GM21381 (cell line): ENCODE measurements at regions not wholly inside any gene's neighbourhood (a gene's known extent, or its start where the extent isn't known, plus 50 kb on each side); places are given as distances from the start of the nearest gene placed in this dataset.

ENCODE experiments used
- ATAC-seq: cut with Tn5 transposase; IDR thresholded peaks from one replicate; pipeline ENCODE4 v1.9.1; 2021; ENCODE audit warnings: mild to moderate bottlenecking, moderate library complexity; ENCODE audit not compliant: unreplicated experiment

DNA sequence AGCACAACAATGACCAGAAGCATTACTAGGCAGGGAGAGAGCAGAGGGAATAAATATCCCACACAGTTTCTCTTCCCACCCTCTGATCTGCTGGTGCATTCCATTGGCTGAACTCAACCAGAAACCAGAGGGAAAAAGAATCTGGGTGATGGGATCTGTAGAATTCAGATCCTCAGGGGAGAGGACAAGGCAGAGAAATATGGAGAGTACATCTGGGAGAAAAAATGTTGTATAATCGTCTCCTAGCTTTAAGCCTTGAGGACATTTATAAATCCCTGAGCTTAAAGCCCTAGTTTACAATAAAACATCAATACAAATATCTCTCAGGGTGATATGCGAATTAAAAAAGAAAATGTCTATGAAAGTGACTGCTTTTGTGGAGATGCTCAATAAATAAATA lies 368.1 kb upstream of the MAD2L1 start:
- ATAC-seq = no peak

DNA sequence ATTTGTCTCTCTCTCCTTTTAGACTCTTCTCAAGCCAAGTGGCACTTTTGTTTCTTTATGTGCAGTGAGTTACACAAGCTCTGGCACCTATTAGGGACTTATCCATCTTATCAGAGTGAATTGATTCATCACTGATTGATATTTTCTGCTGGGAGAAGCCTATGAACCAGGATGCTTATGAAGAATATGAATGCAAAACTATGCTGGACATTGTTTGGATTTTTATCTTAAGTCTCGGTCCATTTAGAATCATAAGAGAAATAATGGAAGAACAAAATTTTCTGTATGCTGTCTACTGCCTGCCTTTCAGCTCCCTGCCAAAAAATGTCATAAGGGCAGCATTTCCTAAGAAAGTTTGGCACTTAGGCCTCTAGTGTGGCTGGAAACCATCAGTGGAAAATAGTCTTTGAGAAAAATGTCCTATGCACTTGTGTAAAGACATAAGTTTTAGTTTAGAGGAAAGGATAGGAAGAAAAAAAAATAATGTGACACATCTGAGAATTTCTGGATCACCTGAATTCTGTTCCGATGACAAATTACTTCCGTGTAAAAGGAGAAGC lies 365.7 kb upstream of the MAD2L1 start:
- no peak for ATAC-seq

DNA sequence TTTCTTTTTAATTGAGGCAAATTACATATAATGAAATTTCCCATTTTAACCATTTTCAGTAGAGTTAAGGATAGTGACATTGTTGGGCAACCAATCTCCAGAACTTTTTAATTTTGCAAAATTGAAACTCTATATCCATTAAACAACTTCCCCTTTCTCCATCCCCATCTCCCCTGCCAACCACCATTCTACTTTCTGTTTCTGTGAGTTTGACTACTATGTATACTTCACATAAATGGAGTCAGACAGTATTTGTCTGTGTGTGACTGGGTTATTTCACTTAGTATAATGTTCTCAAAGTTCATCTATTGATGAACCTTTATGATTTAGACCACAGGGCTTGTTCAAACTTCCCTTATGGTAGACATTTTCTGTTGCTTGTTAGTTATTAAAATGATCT lies 364.5 kb upstream of the MAD2L1 start:
- no peak for ATAC-seq

DNA sequence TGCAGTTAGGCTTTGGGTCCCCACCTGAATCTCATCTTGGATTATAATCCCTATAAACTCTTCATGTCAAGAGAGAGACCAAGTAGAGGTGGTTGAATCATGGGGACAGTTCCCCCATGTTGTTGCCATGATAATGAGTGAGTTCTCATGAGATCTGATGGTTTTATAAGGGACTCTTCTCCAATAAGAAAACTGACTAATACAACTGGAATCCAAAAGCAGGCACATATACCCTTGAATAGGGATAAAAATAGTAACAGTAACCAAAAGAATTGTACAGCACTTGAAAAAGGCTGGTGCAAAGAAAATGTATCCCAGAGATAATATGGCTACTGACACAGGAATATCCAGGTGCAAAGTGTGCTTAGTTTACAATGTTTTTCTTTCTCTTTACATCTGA lies 351.5 kb upstream of the MAD2L1 start:
- ATAC-seq = no peak

DNA sequence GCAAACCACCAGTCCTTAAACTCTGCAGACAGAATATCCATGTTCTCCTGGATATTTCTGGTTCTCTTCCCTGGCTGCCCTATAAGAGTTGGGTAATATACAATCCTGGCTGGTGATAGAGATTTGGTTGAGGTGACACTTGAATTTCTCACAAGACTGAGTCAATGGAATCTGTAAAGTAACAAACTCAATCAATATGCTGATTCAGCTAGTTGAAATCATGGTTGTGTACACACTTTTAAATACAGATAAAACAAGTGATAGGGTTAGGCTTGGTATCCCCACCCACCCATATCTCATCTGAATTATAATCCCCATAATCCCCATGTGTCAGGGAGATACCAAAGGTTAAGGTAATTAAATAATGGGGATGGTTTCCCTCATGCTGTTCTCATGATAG lies 349.2 kb upstream of the MAD2L1 start:
- ATAC-seq = no peak

DNA sequence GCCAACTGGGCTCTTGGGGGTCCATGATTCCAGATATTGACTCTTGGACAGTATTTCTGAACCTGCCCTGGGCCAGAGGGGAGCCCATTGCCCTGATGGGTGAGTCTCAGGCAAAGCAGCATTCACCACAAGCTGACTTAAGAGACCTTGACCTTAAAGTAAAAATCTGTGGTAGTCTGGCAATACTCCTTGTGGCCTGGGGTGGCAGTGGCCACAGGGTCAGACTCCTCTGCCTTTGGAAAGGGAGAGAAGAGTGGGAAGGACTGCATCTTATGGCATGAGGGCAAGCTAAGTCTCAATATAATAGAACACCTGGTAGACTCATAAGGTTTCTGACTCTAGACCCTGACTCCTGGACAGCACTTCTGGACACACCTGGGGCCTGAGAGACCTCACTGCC lies 340.3 kb upstream of the MAD2L1 start:
- no peak for ATAC-seq

DNA sequence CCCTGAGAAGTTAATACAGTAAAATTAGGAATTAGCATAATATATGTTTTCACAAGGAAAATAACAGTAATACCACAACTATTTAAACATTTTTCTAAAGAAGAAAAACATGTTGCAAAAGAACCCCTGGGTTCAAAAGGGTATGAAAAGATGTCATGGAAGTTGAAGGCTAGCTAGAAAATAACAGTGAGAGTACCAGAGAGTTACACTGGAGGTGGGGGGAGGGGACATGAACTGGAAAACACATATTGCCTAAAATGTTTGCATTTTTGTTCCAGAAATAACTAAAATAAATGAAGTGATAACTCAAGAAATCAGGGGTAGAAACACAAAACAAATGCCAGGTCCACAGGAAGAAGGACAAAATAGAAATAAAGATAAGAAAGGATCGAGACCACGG lies 336.6 kb upstream of the MAD2L1 start:
- ATAC-seq = no peak

DNA sequence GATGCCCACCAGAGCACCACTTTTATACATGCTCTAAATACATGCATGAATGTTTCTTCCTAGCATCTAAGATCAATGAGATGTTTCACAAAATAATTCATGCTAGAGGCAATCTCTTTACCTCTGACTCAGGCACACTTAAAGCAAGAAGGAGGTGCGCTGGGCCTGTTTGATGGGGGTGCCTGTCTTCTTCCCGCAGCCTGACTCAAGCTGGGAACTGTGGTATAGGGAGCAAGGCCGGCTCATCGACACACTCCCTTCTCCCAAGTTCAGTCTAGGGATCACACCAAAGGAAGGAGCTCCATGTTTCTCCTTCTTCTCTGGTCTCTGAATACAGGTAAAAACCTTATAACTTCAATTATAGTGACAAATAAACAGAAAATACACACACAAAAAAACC lies 333.8 kb upstream of the MAD2L1 start:
- no peak for ATAC-seq

DNA sequence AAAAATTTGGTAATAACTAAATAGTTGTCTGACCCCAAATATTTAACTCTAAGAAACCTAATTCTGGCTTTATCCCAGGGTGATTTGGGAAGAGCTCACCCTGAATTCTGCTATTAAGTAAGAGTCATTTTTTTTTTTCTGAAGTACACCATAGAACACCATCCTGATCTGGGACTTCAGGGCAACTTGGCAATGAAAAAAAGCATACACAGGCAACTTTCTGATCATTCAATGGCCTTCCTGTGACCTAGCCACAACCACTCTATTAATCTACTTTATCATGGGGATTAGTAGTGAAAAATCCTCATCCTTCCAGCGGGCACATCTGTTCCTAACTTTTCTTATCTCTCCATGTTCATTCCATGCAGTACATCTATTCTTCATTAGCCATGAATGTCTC lies 333.2 kb upstream of the MAD2L1 start:
- no peak for ATAC-seq

DNA sequence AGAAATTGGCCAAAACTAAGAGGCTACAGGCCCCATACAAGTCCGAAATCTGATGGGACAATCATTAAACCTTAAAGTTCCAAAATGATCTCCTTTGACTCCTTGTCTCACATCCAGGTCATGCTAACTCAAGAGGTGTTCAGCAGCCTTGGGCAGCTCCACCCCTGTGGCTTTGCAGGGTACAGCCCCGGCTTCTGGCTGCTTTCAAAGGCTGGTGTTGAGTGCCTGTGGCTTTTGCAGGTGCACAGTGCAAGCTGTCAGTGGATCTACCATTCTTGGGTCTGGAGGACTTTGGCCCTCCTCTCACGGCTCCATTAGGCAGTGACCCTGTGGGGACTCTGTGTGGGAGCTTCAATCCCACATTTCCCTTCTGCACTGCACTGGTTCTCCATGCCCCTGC lies 329.1 kb upstream of the MAD2L1 start:
- ATAC-seq = no peak

DNA sequence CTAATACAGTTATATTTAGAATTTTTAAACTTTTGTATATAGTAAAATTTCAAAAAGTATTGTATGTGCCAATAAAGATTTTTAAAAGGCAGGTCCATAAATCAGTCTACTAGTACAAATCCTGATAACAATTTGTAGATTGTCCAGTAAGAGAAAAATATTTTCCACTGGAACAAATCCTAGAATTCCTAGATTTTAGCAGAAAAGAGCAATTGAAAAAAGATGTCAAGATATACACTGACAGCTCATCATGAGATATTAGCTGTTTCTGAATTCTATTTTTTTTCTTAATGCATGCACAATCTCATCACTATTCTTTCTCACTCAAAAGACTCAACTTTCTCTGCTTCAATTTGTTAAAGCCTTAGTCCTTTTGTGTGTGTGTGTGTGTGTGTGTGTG lies 289.2 kb upstream of the MAD2L1 start:
- no peak for ATAC-seq

DNA sequence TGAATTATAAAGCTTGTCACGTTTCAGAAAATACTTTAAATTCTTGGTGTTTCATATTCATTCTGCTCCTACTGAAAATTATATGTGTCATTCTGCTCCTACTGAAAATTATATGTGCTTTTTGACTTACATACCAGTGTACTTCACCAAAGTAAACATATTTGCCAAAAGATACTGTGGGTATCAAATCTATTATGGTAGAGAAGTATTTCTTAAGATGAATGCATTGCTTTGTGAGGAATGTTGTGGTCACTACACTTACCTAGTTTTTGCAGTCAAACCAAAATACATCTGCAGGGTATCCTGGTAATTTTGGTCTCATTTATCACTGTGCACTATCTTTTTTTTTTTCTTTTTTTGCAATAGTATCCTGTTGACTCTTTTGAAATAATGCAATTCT lies 287.7 kb upstream of the MAD2L1 start:
- ATAC-seq = no peak

DNA sequence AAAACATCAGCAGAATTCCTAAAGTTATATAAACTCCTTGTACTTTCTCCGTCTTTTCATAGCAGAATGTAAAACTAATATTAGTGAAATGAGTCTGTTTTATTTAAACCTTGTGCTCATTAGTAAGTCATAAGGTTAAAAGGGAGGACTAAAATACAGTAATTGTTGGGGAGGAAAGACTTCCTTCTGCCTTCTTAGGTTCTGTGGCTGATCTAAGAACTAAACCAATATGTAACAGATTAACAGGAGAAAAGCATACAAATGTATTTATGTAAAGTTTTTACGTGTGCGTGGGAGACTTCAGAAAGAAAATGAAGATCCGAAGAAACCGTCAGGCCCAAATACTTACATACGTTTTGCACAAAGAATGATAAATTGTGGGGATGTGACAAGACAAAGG lies 286.6 kb upstream of the MAD2L1 start:
- ATAC-seq = no peak

DNA sequence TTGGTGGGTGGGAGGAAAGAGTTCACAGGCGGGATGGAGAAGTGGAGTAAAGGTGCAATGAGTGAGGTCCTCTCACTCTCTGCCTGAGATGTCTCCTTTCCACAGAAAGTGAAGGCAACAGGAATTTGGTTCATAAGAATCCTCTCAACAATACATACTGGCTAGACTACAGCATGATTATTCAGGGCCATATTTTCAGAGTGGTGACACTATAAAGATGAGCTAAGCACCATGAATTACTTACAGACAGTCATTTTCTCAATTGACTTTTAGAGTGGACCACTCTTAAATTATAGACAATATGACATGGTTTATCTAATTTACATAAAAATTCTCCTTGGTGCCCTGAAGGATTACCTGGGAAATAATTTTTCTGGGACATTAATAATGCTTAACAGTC lies 286.1 kb upstream of the MAD2L1 start:
- ATAC-seq = no peak

DNA sequence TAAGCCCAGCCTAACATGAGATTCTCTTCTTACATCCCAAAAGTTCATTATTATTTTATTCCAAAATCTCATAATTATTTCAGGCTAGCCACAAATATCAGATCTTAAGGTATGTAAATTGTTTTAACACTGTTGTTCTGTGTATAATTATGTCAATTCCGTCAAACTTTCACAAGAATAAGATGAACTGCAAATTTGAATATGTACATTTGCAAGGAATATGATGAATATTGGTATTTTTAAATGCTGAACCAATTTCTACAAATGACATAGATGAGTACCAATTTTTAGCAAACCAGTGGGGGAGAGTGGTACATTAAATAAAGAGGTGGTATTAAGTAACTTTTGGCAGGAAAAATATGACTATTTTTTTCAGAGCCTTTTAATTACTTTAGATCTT lies 282.3 kb upstream of the MAD2L1 start:
- no peak for ATAC-seq

DNA sequence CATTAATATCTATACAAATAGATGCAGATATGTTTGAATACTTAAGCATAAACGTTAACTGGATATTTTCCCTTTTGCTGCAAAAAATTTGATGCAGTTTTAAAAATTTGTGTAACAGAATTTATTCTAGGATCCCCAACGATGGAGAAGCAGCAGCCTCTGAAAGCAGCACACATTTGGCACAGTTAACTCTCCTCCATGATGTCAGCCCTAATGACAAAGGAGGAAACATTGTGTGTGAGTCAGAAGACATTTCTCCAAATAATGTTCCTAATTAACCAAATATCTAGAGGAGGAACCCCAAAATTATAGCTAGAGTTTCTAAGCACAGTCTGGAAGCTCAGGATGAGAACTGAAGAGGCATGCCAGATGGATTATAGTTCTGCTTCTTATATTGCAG lies 281.9 kb upstream of the MAD2L1 start:
- no peak for ATAC-seq

DNA sequence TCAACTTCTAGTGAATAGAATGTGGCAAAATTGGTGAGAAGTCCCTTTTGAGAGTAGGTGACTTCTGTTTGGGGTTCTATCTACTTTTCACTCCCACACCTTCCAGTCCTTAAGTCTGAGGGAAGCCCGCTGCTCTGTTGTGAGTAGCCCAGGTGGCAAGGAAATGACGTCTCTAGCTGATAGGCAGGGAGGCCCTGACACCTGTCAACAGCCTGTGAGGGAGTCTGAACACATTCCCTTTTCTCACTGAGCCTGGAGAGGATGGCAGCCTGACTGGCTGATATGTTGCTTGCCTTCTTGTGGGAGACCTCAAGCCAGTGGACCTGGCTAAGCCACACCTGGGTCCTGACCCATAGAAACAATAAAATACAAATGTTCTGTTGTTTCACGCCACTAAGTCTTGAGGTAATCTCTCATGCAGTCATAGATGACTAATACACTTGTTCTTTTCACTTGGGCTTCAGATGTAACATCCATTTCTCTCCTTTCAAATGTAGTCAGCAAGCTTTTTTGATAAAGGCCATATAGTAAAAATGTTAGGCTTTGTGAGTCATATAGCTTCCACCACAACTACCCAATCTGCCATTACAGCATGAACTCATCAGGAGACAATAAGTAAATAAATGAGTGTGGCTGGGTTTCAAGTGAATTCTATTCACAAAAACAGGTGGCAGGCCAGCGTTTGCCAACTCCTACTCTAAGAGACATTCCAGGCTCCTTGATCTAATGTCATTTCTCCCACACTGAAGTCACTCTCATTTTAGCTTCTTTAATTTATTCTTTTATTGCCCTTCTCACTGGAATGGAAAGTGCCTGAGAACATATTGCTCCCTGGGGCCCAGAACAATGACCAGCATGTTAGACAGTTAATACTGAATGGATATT lies 265.1 kb upstream of the MAD2L1 start:
- ATAC-seq = no peak

DNA sequence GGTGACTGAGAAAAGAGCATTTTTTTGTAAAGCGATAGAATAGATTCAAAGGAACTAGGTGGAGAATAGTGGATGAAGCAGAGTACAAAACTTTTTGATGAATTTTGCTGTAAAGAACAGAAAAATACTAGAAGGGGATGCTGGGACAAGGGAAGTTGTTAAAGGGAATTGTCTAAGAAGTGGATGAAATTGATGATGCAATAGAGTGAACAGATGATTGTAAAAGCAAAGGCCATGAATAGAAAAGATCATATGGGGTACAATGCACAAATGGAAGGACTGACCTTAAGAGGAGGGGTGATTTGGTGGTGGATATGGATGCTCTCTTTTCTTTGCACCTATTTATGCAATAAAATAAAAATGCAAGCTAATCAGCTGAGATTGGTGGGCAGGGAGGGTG lies 262.7 kb upstream of the MAD2L1 start:
- no peak for ATAC-seq

DNA sequence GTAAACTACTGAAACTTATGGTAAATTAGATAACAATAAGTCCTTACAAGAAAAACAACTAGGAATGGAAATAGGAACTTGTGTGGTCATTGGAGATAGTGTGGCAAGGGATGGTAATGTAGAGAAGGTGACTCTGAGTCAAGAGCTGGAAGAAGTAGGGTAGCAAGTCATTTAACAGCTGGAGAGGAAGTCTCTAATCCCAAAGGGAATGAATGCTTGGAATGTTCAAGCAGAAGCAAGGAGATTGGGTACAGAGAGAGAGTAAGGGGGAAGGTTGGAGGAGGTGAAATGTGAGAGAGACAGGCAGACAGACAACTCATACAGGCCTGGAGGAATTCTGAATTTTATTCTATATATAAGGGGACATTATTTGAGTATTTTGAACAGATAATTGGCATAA lies 260.6 kb upstream of the MAD2L1 start:
- ATAC-seq = no peak

DNA sequence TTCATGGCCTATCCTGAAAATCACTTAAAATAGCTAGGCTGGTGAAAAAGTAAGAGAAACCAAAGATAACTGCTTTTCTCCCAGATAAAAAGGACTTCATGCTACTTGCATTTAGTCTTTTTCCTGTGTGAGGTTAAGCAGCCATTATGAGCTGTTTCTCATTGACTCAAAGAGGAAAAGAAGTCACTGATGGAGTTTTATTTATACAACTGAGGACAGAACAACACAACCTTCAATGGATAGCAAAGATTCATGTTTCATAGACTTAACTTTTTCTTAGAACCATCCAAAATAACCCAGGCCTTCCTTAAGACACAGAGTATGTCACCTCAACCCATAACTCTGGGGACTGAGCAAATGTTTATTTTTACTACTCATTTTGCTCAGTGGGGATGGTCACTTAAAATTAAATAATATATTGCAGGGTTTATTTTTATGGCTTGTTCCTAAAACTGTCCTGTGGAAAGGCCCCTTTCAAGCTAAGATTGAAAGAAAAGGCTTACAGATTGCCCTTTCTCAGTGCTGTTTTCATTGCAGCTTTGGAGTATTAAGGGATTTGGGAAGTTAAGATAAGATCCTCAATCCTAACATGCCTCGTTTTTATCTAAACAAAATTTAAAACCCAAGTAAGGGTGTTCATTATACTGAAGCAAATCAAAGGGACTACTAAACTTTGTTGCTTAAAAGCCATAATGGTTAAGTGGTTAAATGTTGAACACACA lies 252.6 kb upstream of the MAD2L1 start:
- no peak for ATAC-seq

DNA sequence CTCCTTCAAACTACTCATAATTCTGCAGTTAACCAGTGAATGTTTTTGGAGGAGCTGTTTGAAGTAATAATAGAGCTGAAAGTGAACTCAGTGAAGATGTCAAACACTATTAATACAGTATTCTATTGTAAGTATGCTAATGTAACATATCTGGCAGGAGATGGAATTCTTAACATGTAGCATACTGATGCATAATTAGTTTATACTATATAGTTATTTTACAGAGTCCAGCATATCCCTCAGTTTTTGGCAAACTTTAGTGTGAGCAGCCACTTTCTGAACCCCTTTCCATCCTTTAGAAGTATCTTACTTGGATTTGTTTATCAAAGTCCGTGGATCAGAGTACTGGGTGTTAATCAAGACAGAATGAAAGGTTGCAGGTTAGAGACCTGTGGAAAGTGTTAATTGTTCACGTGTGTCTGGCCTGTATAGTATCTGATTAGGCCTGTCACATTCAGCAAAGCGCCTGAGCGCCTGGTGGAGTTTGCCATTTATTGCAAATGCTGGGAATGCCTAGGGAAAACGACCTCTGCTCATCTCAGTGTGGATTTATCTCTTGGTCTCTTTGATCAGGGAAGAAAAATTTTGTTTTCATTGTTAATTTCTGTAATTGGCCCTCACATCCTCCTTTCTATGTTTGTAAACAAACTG lies 251.7 kb upstream of the MAD2L1 start:
- ATAC-seq = no peak

DNA sequence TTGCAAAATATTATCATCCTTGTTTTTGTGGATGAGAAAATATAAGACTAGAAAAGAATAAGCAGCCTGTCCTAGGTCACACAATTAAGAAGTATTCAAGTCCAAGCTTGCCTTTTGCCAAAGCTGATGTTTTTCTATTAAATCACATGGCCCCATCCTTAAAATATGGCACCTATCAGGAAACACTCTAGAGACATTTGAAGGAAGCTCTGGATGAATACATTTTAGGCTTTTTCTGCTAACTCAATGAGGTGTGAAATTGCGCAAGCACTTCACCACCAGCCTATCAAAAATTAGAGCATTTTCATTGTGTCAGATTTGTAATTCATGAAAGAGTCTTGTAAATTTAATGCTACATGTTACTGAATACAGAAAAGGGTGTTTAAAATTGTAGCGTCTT lies 251.1 kb upstream of the MAD2L1 start:
- ATAC-seq = no peak
